ENCODE measurements at regions not wholly inside any gene's neighbourhood (a gene's known extent, or its start where the extent isn't known, plus 50 kb on each side); places are given as distances from the start of the nearest gene placed in this dataset.
"Not testable (repeated sequence)": the region's sequence is repeated elsewhere in the genome, so short reads cannot be mapped to it uniquely, and the experiment has no call there.

GRCh38 chr7:52406808-52407207 is 628.6 kb upstream of the POM121L12 start:
- DNase-seq (ENCODE audit: extremely low read depth in 1 of 2, low read depth in 1 of 2): no peak

GRCh38 chr7:52382731-52383130 is 652.7 kb upstream of the POM121L12 start:
- no peak for DNase-seq (ENCODE audit: extremely low read depth in 1 of 2, low read depth in 1 of 2)

DNA sequence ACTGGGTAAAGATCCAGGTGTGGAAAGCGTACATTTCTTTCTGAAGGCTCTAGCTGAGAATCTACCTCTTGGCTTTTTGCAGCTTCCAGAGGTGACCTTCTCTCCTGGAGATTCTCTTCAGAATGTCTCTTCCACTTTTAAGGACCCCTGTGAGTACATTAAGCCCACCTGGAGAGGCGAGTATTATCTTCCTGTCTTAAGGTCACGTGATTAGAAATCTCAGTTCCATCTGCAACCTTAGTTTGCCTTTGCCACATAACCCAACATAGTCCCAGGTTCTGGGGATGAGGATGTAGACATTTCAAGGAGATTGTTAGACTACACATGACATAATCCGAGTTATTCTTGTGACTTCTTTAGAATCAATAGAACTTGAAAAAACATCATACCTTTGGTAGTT is 665.5 kb upstream of the POM121L12 start:
- no peak for DNase-seq (ENCODE audit: extremely low read depth in 1 of 2, low read depth in 1 of 2)

DNA sequence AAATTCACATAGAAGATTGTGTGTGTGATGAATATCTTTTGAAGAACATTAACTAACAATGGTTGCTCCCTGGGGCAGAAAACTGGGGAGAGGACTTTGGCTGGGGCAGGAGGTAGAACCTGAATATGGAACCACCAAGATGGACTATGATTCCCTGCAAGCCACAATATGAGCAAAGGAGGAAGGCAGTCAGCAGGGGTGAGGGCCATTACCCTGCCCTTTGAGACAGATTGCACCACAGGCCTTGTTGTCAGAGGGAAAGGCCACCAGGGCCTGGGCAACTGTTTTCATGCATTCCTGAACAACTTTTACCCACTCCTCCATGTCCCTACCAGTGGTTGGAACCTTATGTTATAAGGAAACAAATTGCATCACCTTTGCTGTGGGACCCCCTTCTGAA is 670.1 kb upstream of the POM121L12 start:
- no peak for DNase-seq (ENCODE audit: extremely low read depth in 1 of 2, low read depth in 1 of 2)

DNA sequence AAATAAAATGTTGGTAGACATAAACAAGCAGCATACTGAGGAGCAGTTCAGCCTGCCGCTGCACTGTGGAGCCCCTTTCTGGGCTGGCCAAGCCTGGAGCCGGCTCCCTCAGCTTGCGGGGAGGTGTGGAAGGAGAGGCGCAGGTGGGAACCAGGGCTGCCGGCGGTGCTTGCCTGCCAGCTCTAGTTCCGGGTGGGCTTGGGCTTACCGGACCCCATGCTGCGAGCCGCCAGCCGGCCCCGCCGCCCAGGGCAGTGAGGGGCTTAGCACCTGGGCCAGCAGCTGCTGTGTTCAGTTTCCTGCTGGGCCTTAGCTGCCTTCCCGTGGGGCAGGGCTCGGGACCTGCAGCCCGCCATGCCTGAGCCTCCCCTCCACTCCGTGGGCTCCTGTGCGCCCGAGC is 672.9 kb upstream of the POM121L12 start:
- no peak for DNase-seq (ENCODE audit: extremely low read depth in 1 of 2, low read depth in 1 of 2)

- no peak for DNase-seq (ENCODE audit: extremely low read depth in 1 of 2, low read depth in 1 of 2)
Measured at GRCh38 chr7:52360541-52360940, 674.9 kb upstream of the POM121L12 start.

- no peak for DNase-seq (ENCODE audit: extremely low read depth in 1 of 2, low read depth in 1 of 2)
Measured at GRCh38 chr7:52355053-52355452, 680.4 kb upstream of the POM121L12 start.

- no peak for DNase-seq (ENCODE audit: extremely low read depth in 1 of 2, low read depth in 1 of 2)
Measured at GRCh38 chr7:52352013-52352981, 683.1 kb upstream of the POM121L12 start.

GRCh38 chr7:52344015-52344414 is 691.4 kb upstream of the POM121L12 start:
- no peak for DNase-seq (ENCODE audit: extremely low read depth in 1 of 2, low read depth in 1 of 2)

- DNase-seq (ENCODE audit: extremely low read depth in 1 of 2, low read depth in 1 of 2): no peak
Measured at GRCh38 chr7:52340067-52340466, 695.4 kb upstream of the POM121L12 start.

- not testable (repeated sequence) for DNase-seq (ENCODE audit: extremely low read depth in 1 of 2, low read depth in 1 of 2)
Measured at GRCh38 chr7:52328328-52328727, 707.1 kb upstream of the POM121L12 start.

- no peak for DNase-seq (ENCODE audit: extremely low read depth in 1 of 2, low read depth in 1 of 2)
Measured at GRCh38 chr7:52325237-52325636, 710.2 kb upstream of the POM121L12 start.

DNA sequence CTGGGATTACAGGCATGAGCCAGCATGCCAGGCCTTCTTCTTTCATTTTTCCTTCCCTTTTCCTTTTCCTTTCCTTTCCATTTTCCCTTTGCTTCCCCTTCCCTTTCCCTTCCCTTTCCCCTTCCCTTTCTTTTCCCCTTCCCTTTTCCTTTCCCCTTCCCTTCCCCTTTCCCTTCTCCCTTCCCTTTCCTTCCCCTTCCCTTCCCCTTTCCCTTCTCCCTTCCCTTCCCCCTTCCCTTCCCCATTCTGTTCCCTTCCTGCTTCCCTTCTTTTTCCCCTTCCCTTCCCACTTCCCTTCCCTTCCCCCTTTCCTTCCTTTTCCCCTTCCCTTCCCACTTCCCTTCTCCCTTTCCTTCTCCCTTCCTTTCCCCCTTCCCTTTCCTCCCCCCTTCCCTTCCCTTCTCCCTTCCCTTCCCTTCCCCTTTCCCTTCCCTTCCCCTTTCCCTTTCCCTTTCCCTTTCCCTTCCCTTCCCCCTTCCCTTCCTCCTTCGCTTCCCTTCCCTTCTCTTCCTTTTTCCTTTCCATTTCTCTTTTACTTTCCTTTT is 712.2 kb upstream of the POM121L12 start:
- no peak for DNase-seq (ENCODE audit: extremely low read depth in 1 of 2, low read depth in 1 of 2)

GRCh38 chr7:52320610-52321009 is 714.8 kb upstream of the POM121L12 start:
- no peak for DNase-seq (ENCODE audit: extremely low read depth in 1 of 2, low read depth in 1 of 2)

- DNase-seq (ENCODE audit: extremely low read depth in 1 of 2, low read depth in 1 of 2): no peak
Measured at GRCh38 chr7:52317921-52318320, 717.5 kb upstream of the POM121L12 start.

DNA sequence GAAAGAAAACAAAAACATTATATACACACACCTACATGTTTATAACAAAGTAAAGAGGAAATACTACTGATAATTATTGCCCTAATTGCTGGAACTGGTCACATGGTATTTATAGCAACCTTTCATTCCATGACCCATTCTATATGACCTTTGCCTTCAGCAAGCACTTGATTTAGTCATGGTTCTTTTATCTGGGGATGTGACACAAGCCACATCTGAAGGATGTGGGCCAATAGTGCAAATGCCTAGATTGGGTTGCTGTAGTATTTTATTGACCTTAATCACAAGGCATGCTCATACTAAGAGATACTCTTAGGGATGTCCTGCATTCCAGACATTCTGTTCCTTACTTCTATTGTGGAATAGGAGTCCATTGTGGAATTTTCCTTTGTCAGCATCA is 723.5 kb upstream of the POM121L12 start:
- no peak for DNase-seq (ENCODE audit: extremely low read depth in 1 of 2, low read depth in 1 of 2)

- DNase-seq (ENCODE audit: extremely low read depth in 1 of 2, low read depth in 1 of 2): no peak
Measured at GRCh38 chr7:52309631-52310030, 725.8 kb upstream of the POM121L12 start.

GRCh38 chr7:52302765-52303520 is 732.5 kb upstream of the POM121L12 start:
- no peak for DNase-seq (ENCODE audit: extremely low read depth in 1 of 2, low read depth in 1 of 2)

DNA sequence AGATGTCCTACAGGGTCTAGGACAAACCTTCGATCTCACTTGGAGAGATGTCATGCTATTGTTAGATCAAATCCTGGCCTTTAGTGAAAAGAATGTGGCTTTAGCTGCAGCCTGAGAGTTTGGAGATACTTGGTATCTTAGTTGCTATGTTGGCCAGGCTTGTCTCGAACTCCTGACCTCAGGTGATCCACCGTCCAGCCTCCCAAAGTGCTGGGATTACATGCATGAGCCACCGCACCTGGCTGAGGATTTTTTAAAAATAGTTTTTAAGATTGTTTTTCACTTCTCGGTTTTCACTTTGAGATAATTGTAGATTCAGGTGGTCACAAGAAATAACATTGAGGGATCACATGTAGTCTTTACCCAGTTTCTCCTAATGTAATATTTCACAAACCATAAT is 738.3 kb upstream of the POM121L12 start:
- no peak for DNase-seq (ENCODE audit: extremely low read depth in 1 of 2, low read depth in 1 of 2)

DNA sequence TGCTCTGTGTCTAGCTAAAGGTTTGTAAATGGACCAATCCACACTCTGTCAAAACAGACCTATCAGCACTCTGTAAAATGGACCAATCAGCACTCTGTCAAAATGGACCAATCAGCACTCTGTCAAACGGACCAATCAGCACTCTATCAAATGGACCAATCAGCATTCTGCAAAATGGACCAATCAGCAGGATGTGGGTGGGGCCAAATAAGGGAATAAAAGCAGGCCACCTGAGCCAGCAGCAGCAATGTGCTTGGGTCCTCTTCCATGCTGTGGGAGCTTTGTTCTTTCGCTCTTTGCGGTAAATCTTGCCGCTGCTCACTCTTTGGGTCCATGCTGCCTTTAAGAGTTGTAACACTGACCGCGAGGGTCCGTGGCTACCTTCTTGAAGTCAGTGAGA is 740.5 kb upstream of the POM121L12 start:
- no peak for DNase-seq (ENCODE audit: extremely low read depth in 1 of 2, low read depth in 1 of 2)

DNA sequence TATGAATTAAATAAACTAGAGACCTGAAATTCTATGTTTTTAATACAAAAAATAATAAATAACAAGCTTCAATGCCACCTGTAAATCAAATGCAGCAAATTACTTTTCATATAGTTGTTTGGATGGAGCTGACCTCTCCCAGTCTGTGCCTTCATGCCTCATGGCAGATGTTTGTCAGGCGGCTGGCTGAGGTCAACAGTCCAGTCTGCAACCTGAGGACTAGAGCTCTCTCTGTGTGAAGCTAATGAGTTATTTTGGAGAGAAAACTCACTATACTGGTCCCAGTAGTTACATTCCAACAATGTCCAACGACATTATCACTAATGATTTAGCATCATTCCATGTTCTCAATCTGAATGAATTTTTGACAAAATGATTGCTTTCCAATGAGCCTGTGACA is 746.2 kb upstream of the POM121L12 start:
- DNase-seq (ENCODE audit: extremely low read depth in 1 of 2, low read depth in 1 of 2): no peak

DNA sequence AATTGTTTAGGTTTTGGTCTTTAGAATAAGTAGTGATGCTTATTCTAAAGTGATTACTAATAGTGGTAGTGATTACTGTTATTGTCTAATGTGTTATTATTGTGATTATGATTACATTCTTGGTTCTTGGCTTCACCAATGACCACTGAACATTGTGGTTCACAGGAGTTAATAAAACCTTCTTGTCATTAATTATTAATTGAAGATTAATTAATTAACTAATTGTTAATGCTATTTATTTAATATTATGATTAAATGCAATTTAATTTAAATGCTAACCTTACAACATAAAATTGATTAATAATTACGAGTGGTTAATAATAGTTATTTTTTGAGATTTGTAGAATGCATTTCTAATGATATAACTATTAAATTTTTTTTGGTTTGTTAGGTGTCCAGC is 747.7 kb upstream of the POM121L12 start:
- DNase-seq (ENCODE audit: extremely low read depth in 1 of 2, low read depth in 1 of 2): no peak

Data from activated CD8-positive, alpha-beta memory T cell treated with anti-CD3 and anti-CD28 coated beads for 1 hour (primary cell).